ENCODE measurements at regions not wholly inside any gene's neighbourhood (a gene's known extent, or its start where the extent isn't known, plus 50 kb on each side); places are given as distances from the start of the nearest gene placed in this dataset.

GRCh38 chr1:57551476-57551875 lies 127.6 kb upstream of the DAB1 start:
- no peaks in the 10 kb centered on the region for H3K4me1 ChIP-seq (ENCODE audit: control insufficient read depth in 1 of 2, insufficient read depth in 2 of 2, low read length in 2 of 2)
- DNase-seq (ENCODE audit: low read depth, low spot score) (no peak), ATAC-seq (no peak)
- ChIA-PET POLR2A (no interaction called here), CTCF (no interaction called here), RAD21 (ENCODE audit: low non-redundant PET in 1 of 2, low total read pairs in 2 of 2, uncharacterized antibody in 2 of 2, unreplicated experiment in 2 of 2) (no interaction called here)
- no peak overlapping the region for H3K27ac ChIP-seq (ENCODE audit: low read depth, low read length)
- H3K4me3 ChIP-seq (replicated peaks in 1 of 2; ENCODE audit: low read depth in 1 of 2, low read length in 2 of 2), result no peak overlapping the region
- H2AFZ ChIP-seq (ENCODE audit: low read depth, low read length, poor library complexity, severe bottlenecking), result no peak overlapping the region
- H3K4me2 ChIP-seq (ENCODE audit: low read length), result no peak overlapping the region
- H3K9me3 ChIP-seq (ENCODE audit: control insufficient read depth in 1 of 2, insufficient read depth in 1 of 2, low read depth in 1 of 2, low read length in 2 of 2), result no peaks in the 10 kb centered on the region
- no peaks in the 10 kb centered on the region for H3K9me2 ChIP-seq (ENCODE audit: insufficient read depth)
- no TSS peak for BruUV-seq (replicated peaks)
- no peaks in the 10 kb centered on the region for H3K27me3 ChIP-seq (ENCODE audit: insufficient read depth, low read length)
- no peaks in the 10 kb centered on the region for H3K36me3 ChIP-seq (ENCODE audit: control insufficient read depth in 1 of 2, insufficient read depth in 2 of 2, low read length in 2 of 2)
- TF ChIP-seq EZH2 (IDR thresholded peaks at IDR 0.05), result no peak
- TF ChIP-seq EZH2phosphoT487 (IDR thresholded peaks at IDR 0.05; ENCODE audit: borderline replicate concordance), result no peak
- TF ChIP-seq JUND (IDR thresholded peaks at IDR 0.05), result no peak
- no peak for TF ChIP-seq ATF3 (IDR thresholded peaks at IDR 0.05)
- no peak for TF ChIP-seq FOSL1 (IDR thresholded peaks at IDR 0.05; ENCODE audit: low read depth)
- no peak for TF ChIP-seq REST (IDR thresholded peaks at IDR 0.05; ENCODE audit: low read depth)
- TF ChIP-seq, protein P1, sequence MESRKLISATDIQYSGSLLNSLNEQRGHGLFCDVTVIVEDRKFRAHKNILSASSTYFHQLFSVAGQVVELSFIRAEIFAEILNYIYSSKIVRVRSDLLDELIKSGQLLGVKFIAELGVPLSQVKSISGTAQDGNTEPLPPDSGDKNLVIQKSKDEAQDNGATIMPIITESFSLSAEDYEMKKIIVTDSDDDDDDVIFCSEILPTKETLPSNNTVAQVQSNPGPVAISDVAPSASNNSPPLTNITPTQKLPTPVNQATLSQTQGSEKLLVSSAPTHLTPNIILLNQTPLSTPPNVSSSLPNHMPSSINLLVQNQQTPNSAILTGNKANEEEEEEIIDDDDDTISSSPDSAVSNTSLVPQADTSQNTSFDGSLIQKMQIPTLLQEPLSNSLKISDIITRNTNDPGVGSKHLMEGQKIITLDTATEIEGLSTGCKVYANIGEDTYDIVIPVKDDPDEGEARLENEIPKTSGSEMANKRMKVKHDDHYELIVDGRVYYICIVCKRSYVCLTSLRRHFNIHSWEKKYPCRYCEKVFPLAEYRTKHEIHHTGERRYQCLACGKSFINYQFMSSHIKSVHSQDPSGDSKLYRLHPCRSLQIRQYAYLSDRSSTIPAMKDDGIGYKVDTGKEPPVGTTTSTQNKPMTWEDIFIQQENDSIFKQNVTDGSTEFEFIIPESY (IDR thresholded peaks at IDR 0.05; ENCODE audit: extremely low read depth, insufficient replicate concordance, low read length), result no peak
- TF ChIP-seq POLR2A (IDR thresholded peaks at IDR 0.05; ENCODE audit: borderline replicate concordance, extremely low read depth, insufficient read depth, insufficient read length), result no peak
- TF ChIP-seq RAD21 (IDR thresholded peaks at IDR 0.05; ENCODE audit: low read depth), result no peak
- H3K9ac ChIP-seq (ENCODE audit: low read length), result no peak overlapping the region
- H4K20me1 ChIP-seq (ENCODE audit: insufficient read depth), result no peaks in the 10 kb centered on the region
- intact Hi-C loops (cut with micrococcal nuclease), result no loop called here
- H3K79me2 ChIP-seq (ENCODE audit: insufficient read depth, low read length), result no peaks in the 10 kb centered on the region
